Erythroblast (primary cell): ENCODE measurements at regions not wholly inside any gene's neighbourhood (a gene's known extent, or its start where the extent isn't known, plus 50 kb on each side); places are given as distances from the start of the nearest gene placed in this dataset.

Experiments used
- GATA1 ChIP-seq: IDR thresholded peaks from 2 replicates; pipeline ENCODE4 v1.6.1; 2011; ENCODE audit warnings: low read depth, mild to moderate bottlenecking, control low read depth, low read length, moderate library complexity
- POLR2A ChIP-seq: IDR thresholded peaks from 2 replicates; pipeline ENCODE4 v1.6.1; 2011; ENCODE audit warnings: mild to moderate bottlenecking, low read length

DNA sequence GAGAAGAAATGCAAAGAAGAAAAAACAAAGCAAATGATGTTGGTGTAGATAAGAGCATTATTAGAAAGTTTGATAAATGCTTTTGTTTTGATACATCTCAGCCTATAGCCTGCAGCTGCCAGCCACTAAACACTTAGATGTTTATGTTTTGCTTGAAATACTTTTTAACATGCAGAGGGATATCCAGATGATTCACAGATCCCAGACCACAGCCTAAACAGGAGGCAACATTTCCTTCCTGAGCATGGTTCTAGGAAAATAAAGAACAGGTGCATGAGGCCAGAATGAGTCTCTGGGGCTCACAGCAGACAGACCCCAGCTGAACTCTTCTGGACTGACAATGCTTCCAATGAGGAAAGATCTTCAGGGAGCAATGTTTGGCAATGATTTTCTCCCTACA lies 103.7 kb upstream of the EEA1 start:
- TF ChIP-seq POLR2A (no peak), GATA1 (no peak)
